NCI-H146 (cell line): ENCODE measurements at regions not wholly inside any gene's neighbourhood (a gene's known extent, or its start where the extent isn't known, plus 50 kb on each side); places are given as distances from the start of the nearest gene placed in this dataset.
A peak's percentile ranks its signal among the peaks of the same experiment; 100 is the strongest.
"Not testable (repeated sequence)": the region's sequence is repeated elsewhere in the genome, so short reads cannot be mapped to it uniquely, and the experiment has no call there.

Experiments
- DNase-seq: peaks from one replicate; lab custom pipeline; 2025; lab: John Stamatoyannopoulos, UW

DNA sequence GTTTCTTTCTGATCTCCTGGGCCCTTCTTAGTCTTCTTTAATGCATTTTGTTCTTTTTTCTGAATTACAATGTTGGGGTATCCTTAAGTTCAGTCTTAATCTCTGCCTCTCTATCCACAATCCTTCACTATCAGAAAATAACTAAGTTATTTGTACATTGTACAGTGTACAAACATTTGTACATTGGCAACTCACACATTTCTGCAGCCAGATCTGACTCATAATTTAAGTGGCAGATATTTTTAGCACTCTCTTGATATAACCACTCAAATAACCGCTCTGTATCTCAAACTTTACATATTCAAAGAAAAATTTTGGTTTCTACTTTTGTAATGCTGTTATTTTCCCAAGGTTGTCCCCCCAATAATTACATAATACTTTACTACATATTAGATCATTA lies 691.1 kb upstream of the SPRY2 start:
- DNase-seq, result no peak

DNA sequence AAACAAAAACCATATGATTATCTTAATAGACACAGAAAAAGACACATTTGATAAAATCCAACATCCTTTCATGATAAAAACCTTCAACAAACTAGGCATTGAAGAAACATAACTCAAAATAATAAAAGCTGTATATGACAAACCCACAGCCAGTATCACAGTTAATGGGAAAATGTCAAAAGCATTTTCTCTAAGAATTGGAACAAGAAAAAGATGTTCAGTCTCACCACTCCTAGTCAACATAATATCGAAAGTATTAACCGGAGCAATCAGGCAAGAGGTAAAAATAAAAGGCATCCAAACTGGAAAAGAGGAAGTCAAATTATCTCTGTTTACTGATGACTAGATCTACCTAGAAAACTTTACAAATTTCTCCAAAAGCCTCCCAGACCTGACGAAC lies 684.2 kb upstream of the SPRY2 start:
- no peak for DNase-seq

DNA sequence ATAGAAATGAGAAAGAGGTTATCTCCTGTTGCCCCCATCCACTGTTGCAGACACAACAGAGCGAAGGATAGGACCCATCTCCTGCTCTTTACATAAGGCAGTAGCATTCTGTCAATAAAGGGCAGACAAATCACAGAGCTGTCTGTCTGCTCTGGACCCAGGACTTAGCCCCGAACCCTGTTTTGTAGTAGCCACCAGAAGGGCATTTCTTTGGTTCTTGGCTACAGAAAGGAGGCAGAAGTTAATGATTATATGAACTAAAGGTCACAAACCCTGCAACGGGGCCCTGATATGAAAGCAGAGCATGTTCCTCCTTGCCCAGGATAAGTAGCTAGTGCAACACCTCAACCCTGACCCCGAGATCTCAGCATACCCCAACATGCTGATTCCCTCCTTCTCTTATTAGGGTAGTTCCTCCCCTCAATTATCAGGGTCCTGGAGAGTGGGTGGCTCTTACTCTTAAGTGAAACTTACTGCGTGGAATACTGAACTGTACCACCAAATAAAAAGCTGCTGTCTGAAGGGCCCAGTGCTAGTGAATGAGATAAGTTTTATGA lies 680.4 kb upstream of the SPRY2 start:
- no peak for DNase-seq

DNA sequence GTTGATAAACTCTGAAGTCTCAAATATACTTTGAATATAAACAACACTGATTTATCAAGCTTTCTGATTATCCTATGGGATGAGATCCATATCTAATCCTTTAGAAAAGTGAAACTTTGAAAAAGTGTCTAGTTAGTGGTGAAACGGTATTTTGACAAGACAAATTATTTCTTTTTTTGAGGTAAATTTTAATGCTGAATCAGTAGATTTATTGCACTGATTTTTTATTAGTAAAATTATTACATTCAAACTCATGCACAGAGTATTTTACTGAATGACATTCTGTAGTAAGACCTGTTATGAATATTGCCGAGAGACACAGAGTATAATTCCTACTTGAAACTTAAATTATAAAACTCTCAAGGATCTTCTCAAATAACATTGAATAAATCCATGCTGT lies 679.1 kb upstream of the SPRY2 start:
- DNase-seq, result no peak

DNA sequence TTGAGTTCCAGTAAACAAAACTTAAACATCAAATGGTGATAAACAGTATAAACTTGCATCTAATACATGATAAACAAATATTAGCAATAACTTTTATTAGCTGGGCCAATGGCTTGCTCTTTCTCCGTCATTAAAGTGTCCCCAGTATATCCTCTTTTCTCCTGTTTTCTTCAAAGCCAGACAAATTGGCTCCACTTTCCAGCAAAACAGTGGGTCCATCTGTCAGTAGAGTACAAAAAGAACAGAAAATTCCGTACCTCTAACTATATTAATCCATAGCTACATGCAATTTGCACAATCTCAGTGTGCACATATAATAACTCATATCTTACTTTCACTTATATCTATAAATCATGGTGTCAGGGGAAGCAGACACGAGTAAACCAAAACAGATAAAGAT lies 678.0 kb upstream of the SPRY2 start:
- DNase-seq, result no peak

DNA sequence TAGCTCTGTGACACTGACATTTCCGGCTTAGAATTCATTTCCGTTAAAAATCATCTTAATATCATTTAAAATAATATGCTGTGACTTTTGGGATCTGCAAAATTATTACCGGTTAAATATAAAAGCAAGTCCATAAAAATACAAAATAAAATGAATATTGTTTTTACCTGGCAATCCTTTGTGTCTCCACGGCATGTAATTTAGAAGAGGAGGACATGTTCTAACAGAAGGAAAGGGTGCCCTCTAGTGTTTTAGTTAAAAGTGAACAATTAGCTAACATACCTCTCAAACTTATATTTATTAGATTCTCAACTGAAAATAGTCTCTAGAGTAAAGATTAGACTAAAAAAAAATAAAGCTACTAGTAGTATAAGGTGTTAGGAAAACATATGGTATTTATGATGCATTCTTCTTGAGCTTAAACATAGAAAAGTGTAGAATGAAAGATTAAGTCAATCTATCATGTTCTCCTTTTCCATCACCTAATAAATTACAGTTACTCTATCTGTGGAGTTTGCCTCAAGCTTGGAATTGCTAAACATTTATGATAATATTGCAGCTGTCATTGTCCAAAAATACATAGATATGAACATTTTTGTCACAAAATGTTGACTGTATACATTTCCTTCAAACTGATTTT lies 676.7 kb upstream of the SPRY2 start:
- DNase-seq, result peak; percentile 50

DNA sequence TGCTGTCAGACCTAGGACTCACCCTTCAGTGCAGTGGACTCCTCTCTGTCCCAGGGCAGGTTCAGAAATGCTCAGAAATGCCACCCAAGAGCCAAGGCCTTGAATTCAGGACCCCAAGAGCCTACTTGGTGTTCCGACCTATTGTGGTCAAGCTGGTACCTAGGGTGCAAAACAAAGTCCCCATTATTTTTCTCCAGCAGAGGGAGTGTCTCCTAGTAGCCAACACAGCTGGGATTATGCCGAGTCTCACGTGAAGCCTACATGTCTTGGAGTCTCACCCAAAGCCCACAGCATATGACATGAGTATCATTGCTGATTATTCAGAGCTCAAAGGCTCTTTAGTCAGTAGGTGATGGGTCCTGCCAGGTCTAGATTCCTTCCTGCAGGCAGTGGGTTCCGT lies 671.1 kb upstream of the SPRY2 start:
- DNase-seq, result no peak

DNA sequence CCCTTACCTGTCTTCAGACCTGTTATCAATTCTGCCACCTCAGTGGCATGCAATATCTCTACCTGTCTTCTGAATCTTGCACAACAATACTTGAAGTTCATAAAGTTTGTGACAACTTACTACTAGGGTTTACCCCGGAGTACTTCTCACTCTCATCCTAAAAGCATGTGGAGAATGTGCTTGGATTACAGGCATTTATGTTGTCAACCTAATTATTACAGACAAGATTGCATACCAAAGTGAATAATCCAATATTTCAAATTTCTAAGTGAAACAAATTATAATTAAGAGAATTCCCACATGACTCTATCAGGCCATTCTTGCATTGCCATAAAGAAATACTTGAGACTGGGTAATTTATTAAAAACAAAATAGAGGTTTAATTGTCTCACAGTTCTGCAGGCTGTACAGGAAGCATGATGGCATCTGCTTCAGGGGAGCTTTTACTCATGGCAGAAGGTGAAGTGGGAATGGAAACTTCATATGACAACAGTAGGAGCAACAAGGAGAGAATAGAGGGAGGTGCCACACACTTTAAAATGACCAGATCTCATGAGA lies 661.0 kb upstream of the SPRY2 start:
- no peak for DNase-seq

DNA sequence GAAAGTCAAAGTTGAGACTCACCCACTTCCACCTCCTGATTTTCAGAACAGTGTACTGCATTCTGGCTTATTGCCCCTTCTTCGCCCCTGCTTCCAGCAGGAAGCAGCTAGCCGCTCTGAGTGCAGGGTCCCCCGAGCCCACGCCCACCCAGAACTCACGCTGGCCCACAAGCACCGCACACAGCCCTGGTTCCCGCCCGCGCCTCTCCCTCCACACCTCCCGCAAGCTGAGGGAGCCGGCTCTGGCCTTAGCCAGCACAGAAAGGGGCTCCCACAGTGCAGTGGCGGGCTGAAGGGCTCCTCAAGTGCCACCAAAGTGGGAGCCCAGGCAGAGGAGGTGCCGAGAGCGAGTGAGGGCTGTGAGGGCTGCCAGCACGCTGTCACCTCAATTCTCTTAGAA lies 657.7 kb upstream of the SPRY2 start:
- DNase-seq, result not testable (repeated sequence)

DNA sequence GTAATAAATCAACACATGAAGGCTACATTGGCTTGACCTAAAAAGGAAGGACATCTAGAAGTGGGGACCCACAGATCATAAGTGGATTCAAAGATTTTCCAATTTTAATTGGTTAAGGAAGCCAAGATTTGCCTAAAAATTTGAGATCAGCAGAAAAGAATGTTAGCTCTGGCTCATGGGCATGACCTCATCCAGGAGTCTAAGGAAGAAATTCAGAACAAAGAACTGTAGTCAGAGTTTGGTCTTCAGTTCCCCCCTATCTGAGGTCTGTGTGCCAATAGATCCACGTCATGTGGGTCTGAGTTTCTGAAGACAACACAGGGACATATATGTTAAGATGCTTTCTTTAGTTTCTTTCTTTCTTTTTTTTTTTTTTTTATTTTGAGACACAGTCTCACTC lies 648.8 kb upstream of the SPRY2 start:
- no peak for DNase-seq

DNA sequence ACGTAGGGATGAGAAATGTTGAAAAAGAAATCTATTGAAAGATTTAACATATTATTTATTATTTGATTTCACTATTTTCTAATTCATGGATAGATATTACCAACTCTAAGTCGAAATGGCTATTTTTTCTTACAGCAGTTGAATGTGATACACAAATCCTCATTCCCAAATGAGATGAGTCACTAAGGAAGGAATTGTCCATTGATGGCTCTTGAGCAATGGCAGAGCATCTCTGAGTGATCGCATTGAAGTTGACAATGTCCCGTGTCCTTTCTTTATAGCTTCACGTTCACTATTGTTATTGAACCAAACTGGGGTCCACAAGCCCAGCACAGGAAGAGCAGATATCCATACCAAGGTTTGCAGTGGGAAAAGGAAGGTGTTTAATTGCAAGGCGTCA lies 648.3 kb upstream of the SPRY2 start:
- DNase-seq, result no peak

DNA sequence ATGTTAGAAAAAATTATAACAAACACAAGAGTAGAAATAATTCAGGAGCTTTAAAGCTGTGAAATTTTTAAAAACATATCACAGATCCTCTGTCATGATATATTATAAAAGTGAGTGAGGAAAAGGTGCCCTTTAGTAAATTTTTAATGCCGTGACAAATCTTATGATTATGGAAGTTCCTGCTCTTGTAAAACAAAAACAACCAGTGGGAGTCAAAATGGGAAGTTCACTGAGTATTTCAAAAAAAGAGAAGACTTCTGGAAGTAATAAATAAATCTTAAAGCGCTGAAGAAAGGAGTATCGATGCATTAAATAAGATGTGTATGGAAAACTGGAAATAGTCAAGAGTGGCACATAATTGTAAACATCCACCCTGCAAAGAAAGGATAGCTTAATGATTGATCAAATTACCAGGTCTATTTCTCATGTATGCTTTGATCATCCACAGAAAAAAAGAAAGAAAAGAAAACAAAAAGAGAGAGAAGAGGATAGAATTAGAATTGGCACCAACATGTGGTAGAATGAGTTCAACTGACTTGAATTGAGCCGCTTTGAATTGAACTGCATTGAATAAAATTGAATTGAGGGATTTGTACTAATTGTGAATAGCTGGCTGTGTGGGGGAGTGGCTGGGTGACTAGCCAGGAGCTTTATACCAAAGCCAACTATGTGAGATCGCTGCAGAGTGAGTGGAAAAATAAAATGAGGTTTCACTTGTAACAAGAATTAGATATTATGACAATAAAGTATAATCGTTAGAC lies 647.6 kb upstream of the SPRY2 start:
- DNase-seq, result no peak

DNA sequence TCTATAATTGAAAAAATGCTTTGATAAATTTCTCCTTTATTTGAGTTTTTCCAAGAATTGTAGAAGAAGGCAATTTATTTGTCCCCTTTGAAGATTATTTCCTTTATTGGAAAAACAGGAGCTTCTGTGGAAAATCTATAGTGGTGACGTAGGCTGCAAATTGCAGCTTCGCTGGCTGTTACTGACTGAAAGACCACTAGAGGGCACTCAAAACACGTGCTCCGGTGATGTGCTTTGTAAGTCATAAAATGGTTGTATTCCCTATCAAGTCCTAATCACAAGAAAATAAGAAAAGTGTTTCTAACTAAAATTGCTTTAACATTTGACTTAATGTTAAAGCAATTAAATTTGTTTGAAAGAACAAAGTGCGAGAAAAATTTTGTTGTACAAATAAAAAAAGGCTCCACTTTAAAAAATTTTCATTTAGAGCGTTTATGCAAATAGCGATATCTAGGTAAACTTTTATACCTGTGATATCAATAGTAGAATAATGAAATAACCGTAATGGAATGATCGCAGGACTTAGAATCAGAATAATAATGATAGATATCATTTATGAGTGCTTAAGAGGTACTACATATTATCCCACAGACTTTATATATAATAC lies 638.2 kb upstream of the SPRY2 start:
- peak; percentile 76 for DNase-seq

DNA sequence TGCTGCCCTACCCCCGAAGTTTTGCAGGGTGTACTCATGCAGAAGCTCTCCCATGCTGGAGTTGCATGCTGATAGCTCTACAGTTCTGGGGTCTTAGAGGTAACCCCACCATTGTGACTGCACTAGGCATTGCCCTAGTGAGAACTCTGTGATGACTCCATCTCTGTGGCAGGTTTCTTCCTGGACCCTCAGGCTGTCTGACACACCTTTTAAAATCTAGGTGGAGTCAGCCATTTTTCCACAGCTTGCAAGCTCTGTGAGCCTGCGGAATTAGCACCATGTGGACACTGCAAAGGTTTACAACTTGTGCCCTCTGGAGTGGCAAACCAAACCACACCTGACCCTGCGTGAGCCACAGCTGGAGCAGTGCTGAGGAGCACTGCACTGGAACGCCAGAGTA lies 636.2 kb upstream of the SPRY2 start:
- no peak for DNase-seq

DNA sequence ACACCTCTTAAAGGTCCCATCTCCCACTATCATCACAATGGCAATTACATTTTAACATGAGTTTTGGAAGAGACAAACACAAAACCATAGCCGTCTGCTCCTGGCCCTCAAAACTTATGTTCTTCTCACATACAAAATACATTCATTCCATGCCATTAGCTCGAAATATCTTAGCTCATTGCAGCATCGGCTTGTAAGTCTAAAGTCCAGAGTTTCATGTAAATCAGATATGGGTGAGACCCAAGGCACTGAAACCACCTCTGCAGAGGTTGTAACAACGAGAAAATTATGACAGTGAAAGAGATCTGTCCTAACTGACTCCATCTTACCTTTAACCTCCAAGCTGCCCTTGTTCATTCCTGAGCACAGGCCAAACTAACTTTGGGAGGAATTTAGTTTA lies 635.0 kb upstream of the SPRY2 start:
- no peak for DNase-seq

DNA sequence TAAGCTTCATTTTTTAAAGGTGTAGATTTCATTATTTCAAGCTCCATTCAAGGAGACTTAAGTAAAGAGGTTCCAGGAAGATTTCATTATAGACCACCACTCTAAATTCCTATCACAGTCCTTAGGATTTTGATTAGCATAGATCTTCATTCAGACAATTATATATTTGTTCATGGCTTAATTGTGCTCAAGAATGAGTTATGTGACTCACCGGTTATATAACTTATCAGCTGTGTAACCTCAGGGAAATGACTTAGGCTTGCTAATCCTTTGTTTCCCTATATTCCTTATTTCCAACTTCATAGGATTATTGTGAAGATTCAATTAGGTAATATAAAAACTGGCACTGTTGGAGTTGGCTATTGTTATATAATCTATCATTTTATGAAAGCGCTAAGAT lies 632.8 kb upstream of the SPRY2 start:
- DNase-seq, result no peak

DNA sequence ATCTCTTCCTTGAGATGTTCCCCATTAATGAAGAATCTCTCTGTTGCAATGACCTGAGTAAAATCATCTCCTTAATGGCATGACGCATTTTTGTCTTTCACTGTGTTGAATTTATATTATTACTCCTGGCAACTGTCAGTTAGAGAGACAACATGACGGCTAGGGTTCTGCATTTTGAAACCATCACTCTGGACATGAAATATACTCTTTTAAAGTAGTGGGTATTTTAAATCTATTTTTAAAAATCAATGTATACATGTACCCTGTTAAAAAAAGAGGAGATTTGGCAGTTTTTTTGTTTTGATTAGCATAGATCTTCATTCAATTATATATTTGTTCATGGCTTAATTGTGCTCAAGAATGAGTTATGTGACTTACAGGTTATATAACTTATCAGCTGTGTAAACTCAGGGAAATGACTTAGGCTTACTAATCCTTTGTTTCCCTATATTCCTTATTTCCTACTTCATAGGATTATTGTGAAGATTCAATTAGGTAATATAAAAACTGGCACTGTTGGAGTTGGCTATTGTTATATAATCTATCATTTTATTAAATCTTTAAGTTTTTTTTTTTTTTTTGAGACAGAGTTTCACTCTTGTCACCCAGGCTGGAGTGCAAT lies 632.0 kb upstream of the SPRY2 start:
- no peak for DNase-seq

DNA sequence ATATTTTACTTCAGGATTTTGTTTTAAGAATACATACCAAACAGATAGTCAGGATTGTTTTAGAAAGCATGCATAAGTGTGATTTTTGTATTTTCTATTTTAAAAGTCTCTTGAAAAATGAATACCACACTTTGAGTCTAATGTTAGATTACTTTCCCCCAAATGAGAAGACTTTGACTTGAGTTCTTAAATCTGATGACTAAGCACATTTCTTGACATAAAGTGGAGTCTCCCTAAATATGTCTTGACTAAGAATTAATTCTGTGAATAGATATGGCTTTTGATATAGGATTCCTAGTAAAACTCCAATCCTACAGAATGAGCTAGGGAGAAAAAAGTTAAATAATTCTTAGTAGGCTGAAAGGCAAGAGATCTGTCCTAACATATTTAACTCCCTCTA lies 624.2 kb upstream of the SPRY2 start:
- no peak for DNase-seq

DNA sequence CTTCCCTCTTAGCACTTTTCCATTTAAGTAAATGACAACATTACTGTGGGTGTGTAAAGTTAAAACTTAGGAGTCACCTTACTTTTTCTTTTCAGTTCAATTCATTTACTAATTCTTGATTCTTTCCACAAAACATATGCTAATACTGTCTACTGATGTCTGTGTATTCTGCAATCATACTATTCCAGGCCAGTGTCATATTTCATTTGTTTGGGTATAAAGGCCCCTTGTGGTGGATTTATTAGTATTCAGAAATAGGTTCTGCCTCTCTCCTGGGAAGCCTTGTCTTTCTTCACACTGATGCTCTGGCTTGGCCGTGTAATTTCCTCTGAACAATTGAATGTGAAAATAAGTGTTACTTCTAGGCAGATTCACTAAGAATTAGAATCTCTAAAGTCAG lies 621.9 kb upstream of the SPRY2 start:
- DNase-seq, result no peak

DNA sequence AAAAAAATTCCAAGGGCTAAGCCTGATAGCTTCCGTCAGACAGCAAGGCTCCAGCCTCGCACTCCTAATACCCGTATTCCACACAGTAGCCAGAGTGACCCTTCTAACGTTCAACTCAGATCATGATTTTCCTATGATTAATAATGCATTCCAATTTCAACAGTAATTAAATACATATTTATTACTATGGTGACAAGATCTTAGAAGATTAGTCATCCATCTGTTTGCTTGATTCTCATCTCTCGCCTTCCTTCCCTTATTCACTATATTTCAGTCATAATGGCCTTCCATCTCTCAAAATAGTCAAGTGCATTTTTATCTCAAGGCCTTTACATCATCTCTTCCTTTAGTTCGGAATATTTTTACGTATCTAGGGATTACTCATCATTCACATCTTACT lies 621.2 kb upstream of the SPRY2 start:
- DNase-seq, result no peak

DNA sequence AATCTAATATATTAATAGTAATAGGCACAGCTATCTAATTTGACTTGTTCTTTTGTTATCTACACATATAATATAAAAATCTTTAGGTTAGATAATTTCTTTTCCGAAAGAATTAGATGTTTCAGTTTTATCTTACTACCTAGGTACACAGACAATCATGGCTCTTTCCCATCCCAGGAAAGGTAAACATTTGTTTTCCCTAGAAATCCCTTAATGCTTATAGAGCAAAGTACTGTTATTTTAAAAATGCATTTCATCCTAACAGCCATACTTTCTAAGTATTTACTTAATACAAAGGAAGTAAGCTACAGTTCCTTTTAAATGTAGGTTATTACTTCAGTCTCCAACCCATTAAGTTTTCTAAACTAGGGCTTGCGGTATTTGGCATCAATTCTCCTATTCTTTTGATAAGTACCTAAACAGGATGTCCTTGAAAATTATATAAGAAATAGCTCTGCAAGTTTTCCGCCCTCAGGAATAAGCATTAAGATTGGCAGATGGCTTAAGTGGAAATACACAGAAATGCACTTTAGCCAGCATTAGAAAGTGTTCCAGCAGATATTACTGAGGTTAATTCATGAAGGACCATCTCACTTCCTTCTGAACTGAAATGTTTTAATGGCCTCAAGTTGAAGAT lies 616.2 kb upstream of the SPRY2 start:
- no peak for DNase-seq

DNA sequence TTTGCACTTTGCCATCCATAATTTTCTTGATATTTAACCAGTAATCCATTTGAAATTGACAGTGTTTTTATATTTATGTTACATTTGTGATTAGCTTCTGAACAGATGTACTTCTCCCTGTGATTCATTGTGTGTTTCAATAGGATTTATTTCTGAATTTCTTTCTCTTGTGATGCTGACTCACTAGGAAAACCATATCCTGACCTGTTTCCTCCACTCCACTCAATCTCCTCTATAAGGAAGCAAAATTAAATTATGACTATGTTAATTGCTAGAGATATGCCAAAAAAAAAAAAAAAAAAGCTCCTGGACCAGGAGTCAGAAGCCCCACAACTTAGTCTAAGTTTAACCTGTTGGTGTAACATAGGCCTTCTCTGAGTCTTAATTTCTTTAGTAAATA lies 614.6 kb upstream of the SPRY2 start:
- no peak for DNase-seq
